K562 (cell line): ENCODE measurements at regions not wholly inside any gene's neighbourhood (a gene's known extent, or its start where the extent isn't known, plus 50 kb on each side); places are given as distances from the start of the nearest gene placed in this dataset.

Experiments used
- ATAC-seq: fragments of 200-7000 bp; cut with Tn5 transposase; 3 replicates; pipeline ENCODE4 v1.9.1; 2020; ENCODE audit warnings: moderate library complexity
- BruUV-seq: library from RNA; stranded (reverse); fragments of 400-500 nt; replicated peaks from 2 replicates; lab custom pipeline; 2021; lab: Mats Ljungman, UMichigan
- CTCF ChIA-PET: fragments of 300-600 bp; formaldehyde crosslinking; extraction: SDS; loops from one replicate; lab custom pipeline; 2021; ENCODE audit warnings: low intra/inter-chr PET ratio; lab: Yijun Ruan, JAX
- POLR2A ChIA-PET: fragments of 300-600, 350-650 bp; sonication (Branson Sonifier 250); formaldehyde crosslinking; extraction: SDS; loops from one replicate; lab custom pipeline; 2021; ENCODE audit warnings: antibody characterized with exemption, inconsistent platforms; lab: Yijun Ruan, JAX
- DNase-seq, 4 experiments: peaks; one replicate each; pipeline versions ENCODE4 v3.0.0 to v3.0.0-alpha.2; 2011 to 2018; ENCODE audit warnings: low spot score in 3 of 4, mixed read lengths in 3 of 4; ENCODE audit errors: extremely low read depth in 1 of 4
- FAIRE-seq: peaks from 2 replicates; lab custom pipeline; 2011; peaks lifted over from hg19 to GRCh38; lab: Jason Lieb, UNC
- H2AFZ ChIP-seq: 2 replicates; pipeline ENCODE4 v1.6.0; 2011; ENCODE audit warnings: low read depth, low read length, control low read depth, inconsistent platforms
- H3K27ac ChIP-seq: fragments of 200-600 bp; 3 replicates; pipeline ENCODE4 v1.8.0; 2011; ENCODE audit warnings: low read depth, mild to moderate bottlenecking, control low read depth, inconsistent platforms, low read length, moderate library complexity, mixed read lengths; ENCODE audit errors: extremely low read depth
- H3K27me3 ChIP-seq, 2 experiments: fragments of 300-600 bp in 1 of 2; 2 replicates in 1 of 2; 3 replicates in 1 of 2; pipeline versions ENCODE4 v1.6.0 to v1.8.0; 2011; ENCODE audit warnings: inconsistent platforms in 2 of 2, low read length in 2 of 2, mild to moderate bottlenecking in 1 of 2, mixed read lengths in 1 of 2, moderate library complexity in 1 of 2; ENCODE audit not compliant: control insufficient read depth in 2 of 2, insufficient read depth in 2 of 2
- H3K36me3 ChIP-seq: fragments of 300-600 bp; 3 replicates; pipeline ENCODE4 v1.8.0; 2011; ENCODE audit warnings: mild to moderate bottlenecking, low read length, inconsistent platforms; ENCODE audit not compliant: control insufficient read depth, insufficient read depth
- H3K4me1 ChIP-seq, 2 experiments: fragments of 200-600 bp in 1 of 2; replicated peaks in 1 of 2; 2 replicates in 1 of 2; 3 replicates in 1 of 2; pipeline versions ENCODE4 v1.5.1 to v1.8.0; 2011; ENCODE audit warnings: inconsistent platforms in 2 of 2, low read length in 2 of 2, mild to moderate bottlenecking in 1 of 2, mixed read lengths in 1 of 2, moderate library complexity in 1 of 2; ENCODE audit not compliant: control insufficient read depth in 2 of 2, insufficient read depth in 2 of 2
- H3K4me2 ChIP-seq: 2 replicates; pipeline ENCODE4 v1.6.1; 2011; ENCODE audit warnings: low read length, control low read depth, inconsistent platforms, mixed read lengths; ENCODE audit not compliant: insufficient read depth
- H3K4me3 ChIP-seq: fragments of 200-600 bp; sonication (generic), shearing (Covaris generic); 2 replicates; pipeline ENCODE4 v1.5.1; 2016; ENCODE audit warnings: control low read depth, inconsistent platforms
- H3K79me2 ChIP-seq: fragments of 200-600 bp; 3 replicates; pipeline ENCODE4 v1.8.0; 2011; ENCODE audit warnings: low read length, inconsistent platforms; ENCODE audit not compliant: control insufficient read depth, insufficient read depth
- H3K9ac ChIP-seq, 2 experiments: 2 replicates each; pipeline versions ENCODE4 v1.6.0 to v1.6.1; 2011; ENCODE audit warnings: low read depth in 2 of 2, low read length in 2 of 2, control low read depth in 1 of 2, inconsistent platforms in 1 of 2, mild to moderate bottlenecking in 1 of 2, mixed read lengths in 1 of 2; ENCODE audit not compliant: insufficient read depth in 1 of 2
- H3K9me1 ChIP-seq: one replicate; pipeline ENCODE4 v1.6.0; 2011; ENCODE audit warnings: inconsistent platforms, mild to moderate bottlenecking, low read length, moderate library complexity; ENCODE audit not compliant: control insufficient read depth, insufficient read depth
- H3K9me3 ChIP-seq: replicated peaks from 2 replicates; pipeline ENCODE4 v1.5.1; 2011; ENCODE audit warnings: low read depth, low read length, inconsistent platforms; ENCODE audit not compliant: control insufficient read depth, insufficient read depth
- H4K20me1 ChIP-seq: replicated peaks from 2 replicates; pipeline ENCODE4 v1.6.1; 2011; ENCODE audit warnings: low read length, inconsistent platforms, mixed read lengths; ENCODE audit not compliant: control insufficient read depth, insufficient read depth
- CHD1 ChIP-seq: fragments of 200-600 bp; sonication (generic); IDR thresholded peaks from one replicate; pipeline ENCODE4 v1.6.1; 2012; ENCODE audit warnings: mild to moderate bottlenecking, moderate library complexity, low read length, inconsistent platforms
- GTF2E2 ChIP-seq: fragments of 200-800 bp; sonication (Bioruptor generic); IDR thresholded peaks from 2 replicates; pipeline ENCODE4 v1.6.1; 2016; ENCODE audit warnings: missing genetic modification characterization, missing compliant biosample characterization
- HOXB6 ChIP-seq: fragments of 250-450 bp; sonication (Bioruptor Pico); IDR thresholded peaks from 2 replicates; pipeline ENCODE4 v1.5.1; 2022; ENCODE audit warnings: mild to moderate bottlenecking, borderline replicate concordance
- LCOR ChIP-seq: sonication (generic); formaldehyde crosslinking; IDR thresholded peaks from 2 replicates; pipeline ENCODE4 v1.8.0; 2022; ENCODE audit warnings: mild to moderate bottlenecking, missing genetic modification reagents
- MECOM ChIP-seq: fragments of 250-450 bp; sonication (Bioruptor Pico); IDR thresholded peaks from 2 replicates; pipeline ENCODE4 v1.8.0; 2022; ENCODE audit warnings: inconsistent platforms
- NCOA6 ChIP-seq: fragments of 450-650 bp; IDR thresholded peaks from 2 replicates; pipeline ENCODE4 v1.6.1; 2017; ENCODE audit warnings: mild to moderate bottlenecking
- NR2C1 ChIP-seq, 2 experiments: fragments of 450-650 bp; IDR thresholded peaks; 2 replicates each; pipeline ENCODE4 v1.6.1; 2017; ENCODE audit warnings: mild to moderate bottlenecking in 2 of 2, antibody characterized with exemption in 1 of 2, inconsistent platforms in 1 of 2, missing compliant biosample characterization in 1 of 2, missing genetic modification characterization in 1 of 2
- PRMT5 ChIP-seq: sonication (generic); formaldehyde crosslinking; IDR thresholded peaks from 2 replicates; pipeline ENCODE4 v1.5.0; 2020; ENCODE audit warnings: missing genetic modification reagents
- SIRT6 ChIP-seq: IDR thresholded peaks from one replicate; pipeline ENCODE4 v1.6.1; 2012; ENCODE audit warnings: low read depth, mild to moderate bottlenecking, control low read depth, inconsistent platforms, low read length, moderate library complexity
- SRSF7 ChIP-seq: fragments of 200-400 bp; formaldehyde crosslinking; optimal IDR thresholded peaks from 2 replicates; pipeline ENCODE3; 2017; ENCODE audit warnings: mild to moderate bottlenecking, low read depth, low read length
- U2AF1 ChIP-seq: fragments of 200-400 bp; formaldehyde crosslinking; optimal IDR thresholded peaks from 2 replicates; pipeline ENCODE3; 2017; ENCODE audit warnings: mild to moderate bottlenecking, low read depth, low read length, moderate library complexity
- ZBTB17 ChIP-seq: fragments of 450-650 bp; formaldehyde crosslinking; IDR thresholded peaks from 2 replicates; pipeline ENCODE4 v1.4.0; 2020; ENCODE audit warnings: mild to moderate bottlenecking
- ZC3H8 ChIP-seq: fragments of 450-650 bp; IDR thresholded peaks from 2 replicates; pipeline ENCODE4 v1.6.1; 2017
- ZKSCAN8 ChIP-seq: fragments of 200-800 bp; sonication (Bioruptor generic); IDR thresholded peaks from 2 replicates; pipeline ENCODE4 v1.6.1; 2016; ENCODE audit warnings: missing genetic modification characterization, missing compliant biosample characterization
- ZNF121 ChIP-seq: sonication (generic); formaldehyde crosslinking; conservative IDR thresholded peaks from 2 replicates; pipeline ENCODE4 v1.8.0; 2022; ENCODE audit warnings: missing genetic modification reagents
- WGBS: fragments of 100-300 bp; shearing (Covaris generic); methylation state at CpG from one replicate; pipeline ENCODE4 v1.1.6; 2016; ENCODE audit warnings: low coverage, mixed read lengths; ENCODE audit not compliant: insufficient coverage; ENCODE audit errors: missing lambda C conversion rate; 5-methylcytosine and 5-hydroxymethylcytosine counted together
- in situ Hi-C: fragments of 300-500 bp; cut with MboI; formaldehyde crosslinking; loops from 4 replicates; pipeline ENCODE4 v1.15.0; 2018; ENCODE audit warnings: inconsistent platforms, mixed read lengths
- intact Hi-C: fragments of 100-400 bp; cut with micrococcal nuclease; formaldehyde crosslinking; loops from 2 replicates; pipeline ENCODE4 v1.14.2; 2022
- TF ChIP-seq, protein P1 (sequence below): fragments of 200-800 bp; sonication (Bioruptor generic); IDR thresholded peaks from 2 replicates; pipeline ENCODE4 v1.6.1; 2016; ENCODE audit warnings: missing genetic modification characterization, missing compliant biosample characterization
- TF ChIP-seq, protein P2 (sequence below): fragments of 250-450 bp; sonication (Bioruptor Pico); IDR thresholded peaks from 2 replicates; pipeline ENCODE4 v1.4.0; 2020
- TF ChIP-seq, protein P3 (sequence below): sonication (generic); formaldehyde crosslinking; IDR thresholded peaks from 2 replicates; pipeline ENCODE4 v1.4.0; 2020; ENCODE audit warnings: mild to moderate bottlenecking, missing genetic modification reagents

DNA sequence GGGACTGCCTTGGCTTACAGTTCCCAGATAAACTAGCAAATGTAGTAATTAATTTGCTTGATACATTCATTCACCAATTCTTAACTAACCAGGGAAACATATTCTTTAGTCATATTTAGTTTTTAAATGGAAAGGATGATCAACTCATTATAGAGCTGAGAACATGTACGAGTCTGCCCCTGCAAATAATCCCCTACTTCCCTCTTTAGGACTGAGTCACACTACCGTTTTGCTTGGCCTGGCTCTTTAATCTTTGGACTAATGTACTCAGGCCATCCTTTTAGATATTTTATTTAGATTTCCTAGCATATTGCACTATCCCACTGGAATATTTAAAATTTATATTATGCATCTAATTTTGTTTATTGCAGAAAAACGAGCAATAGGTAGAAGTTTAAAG lies 105.5 kb upstream of the LCORL start:
- Histone ChIP-seq H4K20me1 (no peaks in the 10 kb centered on the region), H3K9me3 (no peaks in the 10 kb centered on the region), H3K27ac (no peak overlapping the region), H3K9me1 (no peaks in the 10 kb centered on the region), H3K36me3 (no peaks in the 10 kb centered on the region), H3K9ac (no peak overlapping the region), H3K4me3 (no peak overlapping the region), H3K27me3 (no peaks in the 10 kb centered on the region), H3K79me2 (no peaks in the 10 kb centered on the region), H2AFZ (no peak overlapping the region), H3K4me1 (no peaks in the 10 kb centered on the region), H3K4me2 (no peak overlapping the region)
- POLR2A ChIA-PET = no interaction called here
- BruUV-seq = no TSS peak
- in situ Hi-C loops = no loop called here
- FAIRE-seq = no peak
- ATAC-seq = no peak
- WGBS = 0% methylated on average over 3 of the region's 3 CpGs
- intact Hi-C loops = no loop called here
- DNase-seq = no peak
- CTCF ChIA-PET = no interaction called here
- TF ChIP-seq LCOR (CRISPR knock-in tag) (no peak), ZC3H8 (no peak), PRMT5 (no peak), CHD1 (no peak), U2AF1 (no peak), NCOA6 (no peak), ZNF121 (CRISPR knock-in tag) (no peak), SIRT6 (no peak), GTF2E2 (tag) (no peak), HOXB6 (CRISPR knock-in tag) (no peak), ZBTB17 (CRISPR knock-in tag) (no peak), ZKSCAN8 (CRISPR knock-in tag) (no peak), NR2C1 (IDR thresholded peaks at IDR 0.05) (no peak), NR2C1 (tag; IDR thresholded peaks at IDR 0.05) (no peak), MECOM (CRISPR knock-in tag) (no peak), SRSF7 (no peak)
- TF ChIP-seq, protein P1, sequence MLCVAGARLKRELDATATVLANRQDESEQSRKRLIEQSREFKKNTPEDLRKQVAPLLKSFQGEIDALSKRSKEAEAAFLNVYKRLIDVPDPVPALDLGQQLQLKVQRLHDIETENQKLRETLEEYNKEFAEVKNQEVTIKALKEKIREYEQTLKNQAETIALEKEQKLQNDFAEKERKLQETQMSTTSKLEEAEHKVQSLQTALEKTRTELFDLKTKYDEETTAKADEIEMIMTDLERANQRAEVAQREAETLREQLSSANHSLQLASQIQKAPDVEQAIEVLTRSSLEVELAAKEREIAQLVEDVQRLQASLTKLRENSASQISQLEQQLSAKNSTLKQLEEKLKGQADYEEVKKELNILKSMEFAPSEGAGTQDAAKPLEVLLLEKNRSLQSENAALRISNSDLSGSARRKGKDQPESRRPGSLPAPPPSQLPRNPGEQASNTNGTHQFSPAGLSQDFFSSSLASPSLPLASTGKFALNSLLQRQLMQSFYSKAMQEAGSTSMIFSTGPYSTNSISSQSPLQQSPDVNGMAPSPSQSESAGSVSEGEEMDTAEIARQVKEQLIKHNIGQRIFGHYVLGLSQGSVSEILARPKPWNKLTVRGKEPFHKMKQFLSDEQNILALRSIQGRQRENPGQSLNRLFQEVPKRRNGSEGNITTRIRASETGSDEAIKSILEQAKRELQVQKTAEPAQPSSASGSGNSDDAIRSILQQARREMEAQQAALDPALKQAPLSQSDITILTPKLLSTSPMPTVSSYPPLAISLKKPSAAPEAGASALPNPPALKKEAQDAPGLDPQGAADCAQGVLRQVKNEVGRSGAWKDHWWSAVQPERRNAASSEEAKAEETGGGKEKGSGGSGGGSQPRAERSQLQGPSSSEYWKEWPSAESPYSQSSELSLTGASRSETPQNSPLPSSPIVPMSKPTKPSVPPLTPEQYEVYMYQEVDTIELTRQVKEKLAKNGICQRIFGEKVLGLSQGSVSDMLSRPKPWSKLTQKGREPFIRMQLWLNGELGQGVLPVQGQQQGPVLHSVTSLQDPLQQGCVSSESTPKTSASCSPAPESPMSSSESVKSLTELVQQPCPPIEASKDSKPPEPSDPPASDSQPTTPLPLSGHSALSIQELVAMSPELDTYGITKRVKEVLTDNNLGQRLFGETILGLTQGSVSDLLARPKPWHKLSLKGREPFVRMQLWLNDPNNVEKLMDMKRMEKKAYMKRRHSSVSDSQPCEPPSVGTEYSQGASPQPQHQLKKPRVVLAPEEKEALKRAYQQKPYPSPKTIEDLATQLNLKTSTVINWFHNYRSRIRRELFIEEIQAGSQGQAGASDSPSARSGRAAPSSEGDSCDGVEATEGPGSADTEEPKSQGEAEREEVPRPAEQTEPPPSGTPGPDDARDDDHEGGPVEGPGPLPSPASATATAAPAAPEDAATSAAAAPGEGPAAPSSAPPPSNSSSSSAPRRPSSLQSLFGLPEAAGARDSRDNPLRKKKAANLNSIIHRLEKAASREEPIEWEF (CRISPR knock-in tag) = no peak
- TF ChIP-seq, protein P2, sequence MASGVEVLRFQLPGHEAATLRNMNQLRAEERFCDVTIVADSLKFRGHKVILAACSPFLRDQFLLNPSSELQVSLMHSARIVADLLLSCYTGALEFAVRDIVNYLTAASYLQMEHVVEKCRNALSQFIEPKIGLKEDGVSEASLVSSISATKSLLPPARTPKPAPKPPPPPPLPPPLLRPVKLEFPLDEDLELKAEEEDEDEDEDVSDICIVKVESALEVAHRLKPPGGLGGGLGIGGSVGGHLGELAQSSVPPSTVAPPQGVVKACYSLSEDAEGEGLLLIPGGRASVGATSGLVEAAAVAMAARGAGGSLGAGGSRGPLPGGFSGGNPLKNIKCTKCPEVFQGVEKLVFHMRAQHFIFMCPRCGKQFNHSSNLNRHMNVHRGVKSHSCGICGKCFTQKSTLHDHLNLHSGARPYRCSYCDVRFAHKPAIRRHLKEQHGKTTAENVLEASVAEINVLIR (CRISPR knock-in tag) = no peak
- TF ChIP-seq, protein P3, sequence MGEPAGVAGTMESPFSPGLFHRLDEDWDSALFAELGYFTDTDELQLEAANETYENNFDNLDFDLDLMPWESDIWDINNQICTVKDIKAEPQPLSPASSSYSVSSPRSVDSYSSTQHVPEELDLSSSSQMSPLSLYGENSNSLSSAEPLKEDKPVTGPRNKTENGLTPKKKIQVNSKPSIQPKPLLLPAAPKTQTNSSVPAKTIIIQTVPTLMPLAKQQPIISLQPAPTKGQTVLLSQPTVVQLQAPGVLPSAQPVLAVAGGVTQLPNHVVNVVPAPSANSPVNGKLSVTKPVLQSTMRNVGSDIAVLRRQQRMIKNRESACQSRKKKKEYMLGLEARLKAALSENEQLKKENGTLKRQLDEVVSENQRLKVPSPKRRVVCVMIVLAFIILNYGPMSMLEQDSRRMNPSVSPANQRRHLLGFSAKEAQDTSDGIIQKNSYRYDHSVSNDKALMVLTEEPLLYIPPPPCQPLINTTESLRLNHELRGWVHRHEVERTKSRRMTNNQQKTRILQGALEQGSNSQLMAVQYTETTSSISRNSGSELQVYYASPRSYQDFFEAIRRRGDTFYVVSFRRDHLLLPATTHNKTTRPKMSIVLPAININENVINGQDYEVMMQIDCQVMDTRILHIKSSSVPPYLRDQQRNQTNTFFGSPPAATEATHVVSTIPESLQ (CRISPR knock-in tag) = no peak
